PFSK-1 (cell line): ENCODE measurements at regions not wholly inside any gene's neighbourhood (a gene's known extent, or its start where the extent isn't known, plus 50 kb on each side); places are given as distances from the start of the nearest gene placed in this dataset.

Source experiments
- FOXP2 ChIP-seq: optimal IDR thresholded peaks from 2 replicates; pipeline ENCODE3; 2011; ENCODE audit warnings: borderline replicate concordance, control low read depth, inconsistent platforms; ENCODE audit not compliant: insufficient read depth; ENCODE audit errors: extremely low read length, extremely low read depth
- POLR2AphosphoS5 ChIP-seq: IDR thresholded peaks from 2 replicates; pipeline ENCODE4 v1.6.1; 2012; ENCODE audit warnings: low read depth, mild to moderate bottlenecking, control low read depth, low read length, moderate library complexity
- SIN3A ChIP-seq: IDR thresholded peaks from 2 replicates; pipeline ENCODE4 v1.6.1; 2012; ENCODE audit warnings: mild to moderate bottlenecking, low read length, moderate library complexity, borderline replicate concordance; ENCODE audit not compliant: insufficient read depth
- TAF1 ChIP-seq: IDR thresholded peaks from 2 replicates; pipeline ENCODE4 v1.6.1; 2012; ENCODE audit warnings: low read length, control low read depth, borderline replicate concordance; ENCODE audit not compliant: insufficient read depth
- TF ChIP-seq, protein P1 (sequence below), 2 experiments: IDR thresholded peaks; 2 replicates each; pipeline versions ENCODE4 v1.6.1 to v1.8.0; 2011 to 2012; ENCODE audit warnings: low read depth in 2 of 2, low read length in 2 of 2, control low read depth in 1 of 2, inconsistent platforms in 1 of 2, mild to moderate bottlenecking in 1 of 2, moderate library complexity in 1 of 2; ENCODE audit not compliant: insufficient read depth in 1 of 2

- TF ChIP-seq POLR2AphosphoS5, result no peak
These were observed 430.6 kb upstream of the BRINP3 start for GRCh38 chr1:190908246-190908645.

GRCh38 chr1:190908691-190909090 lies 431.0 kb upstream of the BRINP3 start:
- TF ChIP-seq TAF1 (no peak), POLR2AphosphoS5 (no peak), FOXP2 (no peak), SIN3A (no peak)
- TF ChIP-seq, protein P1, sequence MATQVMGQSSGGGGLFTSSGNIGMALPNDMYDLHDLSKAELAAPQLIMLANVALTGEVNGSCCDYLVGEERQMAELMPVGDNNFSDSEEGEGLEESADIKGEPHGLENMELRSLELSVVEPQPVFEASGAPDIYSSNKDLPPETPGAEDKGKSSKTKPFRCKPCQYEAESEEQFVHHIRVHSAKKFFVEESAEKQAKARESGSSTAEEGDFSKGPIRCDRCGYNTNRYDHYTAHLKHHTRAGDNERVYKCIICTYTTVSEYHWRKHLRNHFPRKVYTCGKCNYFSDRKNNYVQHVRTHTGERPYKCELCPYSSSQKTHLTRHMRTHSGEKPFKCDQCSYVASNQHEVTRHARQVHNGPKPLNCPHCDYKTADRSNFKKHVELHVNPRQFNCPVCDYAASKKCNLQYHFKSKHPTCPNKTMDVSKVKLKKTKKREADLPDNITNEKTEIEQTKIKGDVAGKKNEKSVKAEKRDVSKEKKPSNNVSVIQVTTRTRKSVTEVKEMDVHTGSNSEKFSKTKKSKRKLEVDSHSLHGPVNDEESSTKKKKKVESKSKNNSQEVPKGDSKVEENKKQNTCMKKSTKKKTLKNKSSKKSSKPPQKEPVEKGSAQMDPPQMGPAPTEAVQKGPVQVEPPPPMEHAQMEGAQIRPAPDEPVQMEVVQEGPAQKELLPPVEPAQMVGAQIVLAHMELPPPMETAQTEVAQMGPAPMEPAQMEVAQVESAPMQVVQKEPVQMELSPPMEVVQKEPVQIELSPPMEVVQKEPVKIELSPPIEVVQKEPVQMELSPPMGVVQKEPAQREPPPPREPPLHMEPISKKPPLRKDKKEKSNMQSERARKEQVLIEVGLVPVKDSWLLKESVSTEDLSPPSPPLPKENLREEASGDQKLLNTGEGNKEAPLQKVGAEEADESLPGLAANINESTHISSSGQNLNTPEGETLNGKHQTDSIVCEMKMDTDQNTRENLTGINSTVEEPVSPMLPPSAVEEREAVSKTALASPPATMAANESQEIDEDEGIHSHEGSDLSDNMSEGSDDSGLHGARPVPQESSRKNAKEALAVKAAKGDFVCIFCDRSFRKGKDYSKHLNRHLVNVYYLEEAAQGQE (IDR thresholded peaks at IDR 0.05; ENCODE audit: insufficient read depth in 1 of 2, low read depth in 2 of 2, low read length in 2 of 2), result no peak

DNA sequence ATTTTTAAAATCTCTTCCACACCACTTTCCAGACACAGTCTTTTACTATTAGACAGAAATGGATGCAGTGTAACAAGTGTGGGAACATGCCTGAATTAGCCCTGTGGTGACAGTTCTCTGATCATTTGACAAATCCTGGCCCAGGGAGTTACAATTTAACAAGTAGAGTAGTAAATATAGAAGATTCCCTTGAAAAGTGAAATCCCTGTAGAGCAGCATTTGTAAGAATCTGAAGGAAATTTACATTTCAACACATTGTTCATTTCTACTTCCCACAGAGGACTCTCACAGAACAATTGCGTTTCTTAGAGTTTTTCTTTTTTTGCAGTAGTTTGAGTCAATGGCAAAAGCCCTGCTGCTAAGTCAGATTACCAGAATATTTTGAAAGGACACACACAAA lies 458.3 kb upstream of the BRINP3 start:
- TF ChIP-seq, protein P1 (IDR thresholded peaks at IDR 0.05; ENCODE audit: insufficient read depth in 1 of 2, low read depth in 2 of 2, low read length in 2 of 2), result no peak
- TF ChIP-seq POLR2AphosphoS5 (no peak), SIN3A (no peak), TAF1 (no peak), FOXP2 (no peak)

GRCh38 chr1:190936337-190936736 lies 458.7 kb upstream of the BRINP3 start:
- TF ChIP-seq, protein P1 (IDR thresholded peaks at IDR 0.05; ENCODE audit: insufficient read depth in 1 of 2, low read depth in 2 of 2, low read length in 2 of 2), result no peak
- TF ChIP-seq SIN3A, result no peak
- no peak for TF ChIP-seq TAF1
- no peak for TF ChIP-seq FOXP2
- TF ChIP-seq POLR2AphosphoS5, result no peak

- TF ChIP-seq TAF1 (no peak), FOXP2 (no peak), SIN3A (no peak), POLR2AphosphoS5 (no peak)
- TF ChIP-seq, protein P1 (IDR thresholded peaks at IDR 0.05; ENCODE audit: insufficient read depth in 1 of 2, low read depth in 2 of 2, low read length in 2 of 2), result no peak
These were observed 463.3 kb upstream of the BRINP3 start for GRCh38 chr1:190940951-190941350.
